Liver (tissue), 8 donors: ENCODE measurements at regions not wholly inside any gene's neighbourhood (a gene's known extent, or its start where the extent isn't known, plus 50 kb on each side); places are given as distances from the start of the nearest gene placed in this dataset.

ENCODE experiments used
- DNase-seq: peaks from one replicate; pipeline ENCODE4 v3.0.0-alpha.2; 2017; ENCODE audit warnings: low spot score
- H3K27ac ChIP-seq, 2 donors: one replicate each; pipeline ENCODE4 v1.7.0; 2013; ENCODE audit warnings: inconsistent platforms in 2 of 2, low read length in 2 of 2, control low read depth in 1 of 2, low read depth in 1 of 2, mild to moderate bottlenecking in 1 of 2
- H3K27me3 ChIP-seq, 4 donors: one replicate each; pipeline versions ENCODE4 v1.6.1 to v1.7.0; 2013; ENCODE audit warnings: low read length in 3 of 4, inconsistent platforms in 1 of 4, mild to moderate bottlenecking in 1 of 4, moderate library complexity in 1 of 4; ENCODE audit not compliant: control insufficient read depth in 4 of 4, insufficient read depth in 4 of 4
- H3K36me3 ChIP-seq, 4 donors: one replicate each; pipeline versions ENCODE4 v1.6.1 to v1.7.0; 2013; ENCODE audit warnings: low read length in 3 of 4, mild to moderate bottlenecking in 3 of 4, low read depth in 1 of 4, moderate library complexity in 1 of 4; ENCODE audit not compliant: control insufficient read depth in 4 of 4, insufficient read depth in 3 of 4
- H3K4me1 ChIP-seq, 4 donors: one replicate each; pipeline versions ENCODE4 v1.6.1 to v1.7.0; 2013; ENCODE audit warnings: low read length in 3 of 4, mild to moderate bottlenecking in 3 of 4, moderate library complexity in 1 of 4; ENCODE audit not compliant: control insufficient read depth in 4 of 4, insufficient read depth in 4 of 4
- H3K4me3 ChIP-seq, 3 donors: one replicate each; pipeline versions ENCODE4 v1.6.1 to v1.7.0; 2013; ENCODE audit warnings: low read length in 3 of 3, control low read depth in 1 of 3, low read depth in 1 of 3, mild to moderate bottlenecking in 1 of 3
- H3K9ac ChIP-seq, 2 donors: one replicate each; pipeline ENCODE4 v1.7.0; 2013; ENCODE audit warnings: low read length in 2 of 2, mild to moderate bottlenecking in 2 of 2, moderate library complexity in 2 of 2, control low read depth in 1 of 2, low read depth in 1 of 2
- H3K9me3 ChIP-seq, 4 donors: one replicate each; pipeline versions ENCODE4 v1.6.1 to v1.7.0; 2013; ENCODE audit warnings: low read length in 3 of 4; ENCODE audit not compliant: control insufficient read depth in 4 of 4
- CTCF ChIP-seq: fragments of 150-350 bp; IDR thresholded peaks from 2 replicates; pipeline ENCODE4 v1.5.1; 2017; ENCODE audit warnings: improper control_type of control experiment, low read depth, low read length; ENCODE audit not compliant: missing input control
- EGR1 ChIP-seq, 2 donors: IDR thresholded peaks; 2 replicates each; pipeline ENCODE4 v1.6.1; 2016 to 2018; ENCODE audit warnings: antibody characterized with exemption in 2 of 2, low read depth in 2 of 2
- FOXA1 ChIP-seq: IDR thresholded peaks from 2 replicates; pipeline ENCODE4 v1.6.1; 2016; ENCODE audit warnings: antibody characterized with exemption
- FOXA2 ChIP-seq: IDR thresholded peaks from 2 replicates; pipeline ENCODE4 v1.6.1; 2016; ENCODE audit warnings: antibody characterized with exemption
- GABPA ChIP-seq, 2 donors: IDR thresholded peaks in 1 of 2; conservative IDR thresholded peaks in 1 of 2; 2 replicates each; pipeline ENCODE4 v1.6.1; 2016; ENCODE audit warnings: antibody characterized with exemption in 2 of 2, mild to moderate bottlenecking in 1 of 2, moderate library complexity in 1 of 2
- HNF4A ChIP-seq, 2 donors: conservative IDR thresholded peaks; 2 replicates each; pipeline ENCODE4 v1.6.1; 2016; ENCODE audit warnings: antibody characterized with exemption in 2 of 2, mild to moderate bottlenecking in 2 of 2
- HNF4G ChIP-seq: IDR thresholded peaks from 2 replicates; pipeline ENCODE4 v1.6.1; 2016; ENCODE audit warnings: antibody characterized with exemption
- JUND ChIP-seq, 2 donors: IDR thresholded peaks; 2 replicates each; pipeline ENCODE4 v1.6.1; 2016; ENCODE audit warnings: antibody characterized with exemption in 2 of 2
- MAX ChIP-seq: IDR thresholded peaks from 2 replicates; pipeline ENCODE4 v1.6.1; 2016; ENCODE audit warnings: antibody characterized with exemption
- NR2F2 ChIP-seq: IDR thresholded peaks from 2 replicates; pipeline ENCODE4 v1.6.1; 2016; ENCODE audit warnings: antibody characterized with exemption
- RAD21 ChIP-seq, 2 donors: IDR thresholded peaks; 2 replicates each; pipeline ENCODE4 v1.6.1; 2016; ENCODE audit warnings: antibody characterized with exemption in 2 of 2, mild to moderate bottlenecking in 2 of 2
- RXRA ChIP-seq, 2 donors: IDR thresholded peaks; 2 replicates each; pipeline ENCODE4 v1.6.1; 2017 to 2018; ENCODE audit warnings: antibody characterized with exemption in 2 of 2, mild to moderate bottlenecking in 1 of 2
- SP1 ChIP-seq: IDR thresholded peaks from 2 replicates; pipeline ENCODE4 v1.6.1; 2018; ENCODE audit warnings: antibody characterized with exemption, mild to moderate bottlenecking
- TAF1 ChIP-seq: conservative IDR thresholded peaks from 2 replicates; pipeline ENCODE4 v1.6.1; 2016; ENCODE audit warnings: antibody characterized with exemption, mild to moderate bottlenecking
- YY1 ChIP-seq: IDR thresholded peaks from 2 replicates; pipeline ENCODE4 v1.6.1; 2016; ENCODE audit warnings: antibody characterized with exemption, mild to moderate bottlenecking
- WGBS: extraction: QIAGEN DNeasy Blood & Tissue Kit; methylation state at CpG from one replicate; pipeline ENCODE4 v1.1.7; 2013; 5-methylcytosine and 5-hydroxymethylcytosine counted together
- TF ChIP-seq, protein P1 (sequence below): IDR thresholded peaks from 2 replicates; pipeline ENCODE4 v1.6.1; 2016; ENCODE audit warnings: antibody characterized with exemption
- TF ChIP-seq, protein P2 (sequence below): IDR thresholded peaks from 2 replicates; pipeline ENCODE4 v1.6.1; 2016; ENCODE audit warnings: antibody characterized with exemption
- TF ChIP-seq, protein P3 (sequence below): IDR thresholded peaks from 2 replicates; pipeline ENCODE4 v1.6.1; 2016; ENCODE audit warnings: antibody characterized with exemption, mild to moderate bottlenecking
- donor health status: healthy.
- donor health status: healthy.
- donor health status: healthy.
- donor health status: healthy.
- donor health status: healthy.

DNA sequence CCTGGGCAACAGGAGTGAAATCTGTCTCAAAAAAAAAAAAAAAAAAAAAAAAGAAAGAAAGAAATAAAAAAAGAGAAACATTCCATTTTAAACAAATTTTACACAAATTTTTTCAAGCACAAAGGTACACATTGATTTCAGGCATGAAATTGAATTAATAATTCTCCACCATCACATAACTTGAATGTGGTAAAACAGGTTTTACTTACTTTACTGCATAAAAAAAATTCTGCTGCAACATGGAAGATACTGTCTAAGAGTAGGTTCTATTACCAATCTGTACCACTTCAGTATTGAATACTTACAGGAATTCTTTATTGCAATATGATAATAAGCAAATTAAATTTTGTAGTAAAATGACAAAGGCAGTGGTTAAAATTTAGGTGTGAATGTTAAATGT lies 271.6 kb upstream of the ARSJ start:
- H3K4me3 ChIP-seq, result no peak overlapping the region
- no peak for DNase-seq
- H3K36me3 ChIP-seq, result no peaks in the 10 kb centered on the region
- no peaks in the 10 kb centered on the region for H3K4me1 ChIP-seq
- H3K9ac ChIP-seq, result no peak overlapping the region
- H3K9me3 ChIP-seq, result no peaks in the 10 kb centered on the region
- no peak for TF ChIP-seq HNF4A (conservative IDR thresholded peaks at IDR 0.05)
- TF ChIP-seq CTCF, result no peak
- TF ChIP-seq RXRA (IDR thresholded peaks at IDR 0.05), result no peak
- no peak for TF ChIP-seq FOXA2
- TF ChIP-seq RAD21 (IDR thresholded peaks at IDR 0.05), result no peak
- TF ChIP-seq, protein P1, sequence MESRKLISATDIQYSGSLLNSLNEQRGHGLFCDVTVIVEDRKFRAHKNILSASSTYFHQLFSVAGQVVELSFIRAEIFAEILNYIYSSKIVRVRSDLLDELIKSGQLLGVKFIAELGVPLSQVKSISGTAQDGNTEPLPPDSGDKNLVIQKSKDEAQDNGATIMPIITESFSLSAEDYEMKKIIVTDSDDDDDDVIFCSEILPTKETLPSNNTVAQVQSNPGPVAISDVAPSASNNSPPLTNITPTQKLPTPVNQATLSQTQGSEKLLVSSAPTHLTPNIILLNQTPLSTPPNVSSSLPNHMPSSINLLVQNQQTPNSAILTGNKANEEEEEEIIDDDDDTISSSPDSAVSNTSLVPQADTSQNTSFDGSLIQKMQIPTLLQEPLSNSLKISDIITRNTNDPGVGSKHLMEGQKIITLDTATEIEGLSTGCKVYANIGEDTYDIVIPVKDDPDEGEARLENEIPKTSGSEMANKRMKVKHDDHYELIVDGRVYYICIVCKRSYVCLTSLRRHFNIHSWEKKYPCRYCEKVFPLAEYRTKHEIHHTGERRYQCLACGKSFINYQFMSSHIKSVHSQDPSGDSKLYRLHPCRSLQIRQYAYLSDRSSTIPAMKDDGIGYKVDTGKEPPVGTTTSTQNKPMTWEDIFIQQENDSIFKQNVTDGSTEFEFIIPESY, result no peak
- TF ChIP-seq JUND (IDR thresholded peaks at IDR 0.05), result no peak
- TF ChIP-seq SP1, result no peak
- TF ChIP-seq EGR1 (IDR thresholded peaks at IDR 0.05; ENCODE audit: low read depth in 2 of 2), result no peak
- no peak for TF ChIP-seq HNF4G
- TF ChIP-seq FOXA1, result no peak
- TF ChIP-seq GABPA (IDR thresholded peaks at IDR 0.05 in 1 of 2, conservative IDR thresholded peaks at IDR 0.05 in 1 of 2), result no peak
- H3K27me3 ChIP-seq, result no peaks in the 10 kb centered on the region
- no peak overlapping the region for H3K27ac ChIP-seq

DNA sequence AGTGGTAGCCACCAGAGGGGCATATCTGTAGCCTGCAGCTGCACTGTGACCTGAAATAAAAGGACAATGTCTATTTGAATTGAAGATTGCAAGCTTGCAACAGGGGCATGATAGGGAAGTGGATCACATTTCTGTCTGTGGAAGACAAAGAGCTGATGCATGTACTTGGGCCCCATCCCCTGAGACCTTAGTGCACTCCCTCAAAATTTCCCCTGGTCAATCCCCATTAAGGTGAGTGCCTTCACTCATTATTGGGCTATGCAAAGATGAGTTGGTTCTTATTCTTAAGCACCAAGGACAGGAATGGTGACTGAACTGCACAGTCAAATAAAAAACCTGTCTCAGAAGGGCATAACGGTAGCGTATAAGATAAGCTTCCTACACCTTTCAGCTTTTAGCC lies 273.1 kb upstream of the ARSJ start:
- H3K4me3 ChIP-seq, result no peak overlapping the region
- 94% methylated on average over 2 of the region's 2 CpGs for WGBS
- TF ChIP-seq RXRA (IDR thresholded peaks at IDR 0.05) (no peak), GABPA (IDR thresholded peaks at IDR 0.05 in 1 of 2, conservative IDR thresholded peaks at IDR 0.05 in 1 of 2) (no peak), HNF4G (no peak), NR2F2 (no peak), SP1 (no peak), YY1 (no peak), EGR1 (IDR thresholded peaks at IDR 0.05; ENCODE audit: low read depth in 2 of 2) (no peak), MAX (no peak), TAF1 (no peak), FOXA1 (no peak), CTCF (no peak), RAD21 (IDR thresholded peaks at IDR 0.05) (no peak), FOXA2 (no peak), JUND (IDR thresholded peaks at IDR 0.05) (no peak), HNF4A (conservative IDR thresholded peaks at IDR 0.05) (no peak)
- TF ChIP-seq, protein P2, sequence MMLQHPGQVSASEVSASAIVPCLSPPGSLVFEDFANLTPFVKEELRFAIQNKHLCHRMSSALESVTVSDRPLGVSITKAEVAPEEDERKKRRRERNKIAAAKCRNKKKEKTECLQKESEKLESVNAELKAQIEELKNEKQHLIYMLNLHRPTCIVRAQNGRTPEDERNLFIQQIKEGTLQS, result no peak
- TF ChIP-seq, protein P1, result no peak
- TF ChIP-seq, protein P3, sequence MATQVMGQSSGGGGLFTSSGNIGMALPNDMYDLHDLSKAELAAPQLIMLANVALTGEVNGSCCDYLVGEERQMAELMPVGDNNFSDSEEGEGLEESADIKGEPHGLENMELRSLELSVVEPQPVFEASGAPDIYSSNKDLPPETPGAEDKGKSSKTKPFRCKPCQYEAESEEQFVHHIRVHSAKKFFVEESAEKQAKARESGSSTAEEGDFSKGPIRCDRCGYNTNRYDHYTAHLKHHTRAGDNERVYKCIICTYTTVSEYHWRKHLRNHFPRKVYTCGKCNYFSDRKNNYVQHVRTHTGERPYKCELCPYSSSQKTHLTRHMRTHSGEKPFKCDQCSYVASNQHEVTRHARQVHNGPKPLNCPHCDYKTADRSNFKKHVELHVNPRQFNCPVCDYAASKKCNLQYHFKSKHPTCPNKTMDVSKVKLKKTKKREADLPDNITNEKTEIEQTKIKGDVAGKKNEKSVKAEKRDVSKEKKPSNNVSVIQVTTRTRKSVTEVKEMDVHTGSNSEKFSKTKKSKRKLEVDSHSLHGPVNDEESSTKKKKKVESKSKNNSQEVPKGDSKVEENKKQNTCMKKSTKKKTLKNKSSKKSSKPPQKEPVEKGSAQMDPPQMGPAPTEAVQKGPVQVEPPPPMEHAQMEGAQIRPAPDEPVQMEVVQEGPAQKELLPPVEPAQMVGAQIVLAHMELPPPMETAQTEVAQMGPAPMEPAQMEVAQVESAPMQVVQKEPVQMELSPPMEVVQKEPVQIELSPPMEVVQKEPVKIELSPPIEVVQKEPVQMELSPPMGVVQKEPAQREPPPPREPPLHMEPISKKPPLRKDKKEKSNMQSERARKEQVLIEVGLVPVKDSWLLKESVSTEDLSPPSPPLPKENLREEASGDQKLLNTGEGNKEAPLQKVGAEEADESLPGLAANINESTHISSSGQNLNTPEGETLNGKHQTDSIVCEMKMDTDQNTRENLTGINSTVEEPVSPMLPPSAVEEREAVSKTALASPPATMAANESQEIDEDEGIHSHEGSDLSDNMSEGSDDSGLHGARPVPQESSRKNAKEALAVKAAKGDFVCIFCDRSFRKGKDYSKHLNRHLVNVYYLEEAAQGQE, result no peak
- H3K36me3 ChIP-seq, result no peaks in the 10 kb centered on the region
- H3K9ac ChIP-seq, result no peak overlapping the region
- H3K27me3 ChIP-seq, result no peaks in the 10 kb centered on the region
- H3K9me3 ChIP-seq, result peaks cover 0 to 2% (median 0%) of the 10 kb centered on the region in 4 donors
- H3K27ac ChIP-seq, result no peak overlapping the region
- DNase-seq, result no peak
- no peaks in the 10 kb centered on the region for H3K4me1 ChIP-seq
